Transverse colon (tissue), 4 donors: ENCODE measurements at regions not wholly inside any gene's neighbourhood (a gene's known extent, or its start where the extent isn't known, plus 50 kb on each side); places are given as distances from the start of the nearest gene placed in this dataset.

Source experiments
- DNase-seq: peaks from one replicate; pipeline ENCODE4 v3.0.0-alpha.2; 2019
- H3K27ac ChIP-seq, 4 donors: fragments of 200-600 bp; sonication (generic); 2 replicates each; pipeline ENCODE4 v1.5.1; 2016 to 2018; ENCODE audit warnings: inconsistent platforms in 4 of 4
- H3K27me3 ChIP-seq: fragments of 200-600 bp; sonication (generic); 2 replicates; pipeline ENCODE4 v1.5.1; 2017; ENCODE audit warnings: inconsistent platforms
- H3K36me3 ChIP-seq, 4 donors: fragments of 200-600 bp; sonication (generic); 2 replicates each; pipeline ENCODE4 v1.5.1; 2017 to 2019; ENCODE audit warnings: inconsistent platforms in 4 of 4
- H3K4me1 ChIP-seq, 4 donors: fragments of 200-600 bp; sonication (generic); 2 replicates each; pipeline ENCODE4 v1.5.1; 2017 to 2020; ENCODE audit warnings: inconsistent platforms in 4 of 4
- H3K4me3 ChIP-seq, 4 donors: fragments of 200-600 bp; sonication (generic); 1 replicate in 1 of 4; 2 replicates in 3 of 4; pipeline versions ENCODE4 v1.5.1 to v1.6.1; 2017 to 2019; ENCODE audit warnings: inconsistent platforms in 4 of 4
- H3K9me3 ChIP-seq, 2 donors: fragments of 200-600 bp; sonication (generic); 2 replicates each; pipeline ENCODE4 v1.5.1; 2017 to 2019; ENCODE audit warnings: inconsistent platforms in 2 of 2
- EP300 ChIP-seq: sonication (generic); formaldehyde crosslinking; IDR thresholded peaks from one replicate; pipeline ENCODE4 v1.6.1; 2017; ENCODE audit warnings: antibody characterized with exemption, low read depth
- POLR2A ChIP-seq: fragments of 450-650 bp; IDR thresholded peaks from one replicate; pipeline ENCODE4 v1.6.1; 2016; ENCODE audit warnings: antibody characterized with exemption, mild to moderate bottlenecking, moderate library complexity
- POLR2AphosphoS5 ChIP-seq, 3 donors: sonication (generic); formaldehyde crosslinking; IDR thresholded peaks; one replicate each; pipeline ENCODE4 v1.6.1; 2016; ENCODE audit warnings: antibody characterized with exemption in 3 of 3
- WGBS, 2 donors: methylation state at CpG; one replicate each; pipeline ENCODE4 v1.1.5; 2018; ENCODE audit warnings: low coverage in 1 of 2; 5-methylcytosine and 5-hydroxymethylcytosine counted together
- in situ Hi-C, 4 donors: fragments of 200-750 bp; cut with MboI; loops; one replicate each; pipeline versions ENCODE4 v1.15.0 to v1.15.1; 2017; ENCODE audit warnings: low sequenced_read_pairs in 3 of 4, low pct_ligation_motif_present in 1 of 4, low pct_unique_long_range_greater_than_20kb in 1 of 4
- intact Hi-C: fragments of 100-400 bp; cut with DNase I; formaldehyde crosslinking; loops from one replicate; pipeline ENCODE4 v1.15.1; 2023; ENCODE audit warnings: low total_unique reads
- TF ChIP-seq, protein P1 (sequence below), 5 experiments: fragments of 200-600 bp in 3 of 5; fragments of 450-650 bp in 2 of 5; sonication (generic) in 3 of 5; IDR thresholded peaks; 1 replicate in 2 of 5; 2 replicates in 3 of 5; pipeline ENCODE4 v1.5.1; 2016 to 2017; ENCODE audit warnings: antibody characterized with exemption in 5 of 5, inconsistent platforms in 3 of 5, mild to moderate bottlenecking in 2 of 5, moderate library complexity in 1 of 5

DNA sequence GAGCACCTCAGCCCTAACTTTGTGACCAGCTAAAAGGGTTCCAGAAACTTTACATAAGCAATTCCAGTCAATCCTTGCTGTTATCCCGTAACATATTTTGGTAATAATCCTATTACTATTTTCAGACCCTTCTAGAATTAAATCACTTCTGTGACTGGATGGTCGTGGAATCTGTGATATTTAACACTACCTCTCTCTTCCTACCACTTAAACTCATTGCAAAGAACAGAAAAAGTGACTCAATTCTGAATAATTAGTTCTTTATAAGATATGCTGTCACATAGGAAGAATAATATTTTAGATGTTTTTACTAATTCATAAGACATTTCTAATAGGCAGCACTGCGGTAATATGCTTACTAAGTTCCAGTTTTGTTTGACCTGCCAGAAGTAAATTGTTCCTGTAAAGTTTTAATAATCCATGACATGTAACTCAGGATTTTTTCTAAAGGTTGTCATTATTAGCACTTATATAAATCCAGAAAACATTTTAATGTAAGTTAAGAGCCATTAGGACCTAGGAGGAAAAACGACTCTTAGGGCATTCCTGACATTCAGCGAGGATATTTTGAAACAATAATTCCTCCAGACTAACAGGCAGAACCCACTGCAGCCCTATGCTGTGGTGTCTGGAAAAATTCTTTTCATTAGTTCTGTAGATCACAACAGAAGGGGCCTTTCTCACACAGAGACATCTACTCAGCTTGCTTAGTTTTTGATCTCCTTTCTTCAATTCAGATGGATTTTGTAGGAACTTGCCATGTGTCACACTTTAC is 113.3 kb upstream of the MBNL1 start:
- TF ChIP-seq POLR2A: no peak
- no peak for TF ChIP-seq EP300
- TF ChIP-seq, protein P1, sequence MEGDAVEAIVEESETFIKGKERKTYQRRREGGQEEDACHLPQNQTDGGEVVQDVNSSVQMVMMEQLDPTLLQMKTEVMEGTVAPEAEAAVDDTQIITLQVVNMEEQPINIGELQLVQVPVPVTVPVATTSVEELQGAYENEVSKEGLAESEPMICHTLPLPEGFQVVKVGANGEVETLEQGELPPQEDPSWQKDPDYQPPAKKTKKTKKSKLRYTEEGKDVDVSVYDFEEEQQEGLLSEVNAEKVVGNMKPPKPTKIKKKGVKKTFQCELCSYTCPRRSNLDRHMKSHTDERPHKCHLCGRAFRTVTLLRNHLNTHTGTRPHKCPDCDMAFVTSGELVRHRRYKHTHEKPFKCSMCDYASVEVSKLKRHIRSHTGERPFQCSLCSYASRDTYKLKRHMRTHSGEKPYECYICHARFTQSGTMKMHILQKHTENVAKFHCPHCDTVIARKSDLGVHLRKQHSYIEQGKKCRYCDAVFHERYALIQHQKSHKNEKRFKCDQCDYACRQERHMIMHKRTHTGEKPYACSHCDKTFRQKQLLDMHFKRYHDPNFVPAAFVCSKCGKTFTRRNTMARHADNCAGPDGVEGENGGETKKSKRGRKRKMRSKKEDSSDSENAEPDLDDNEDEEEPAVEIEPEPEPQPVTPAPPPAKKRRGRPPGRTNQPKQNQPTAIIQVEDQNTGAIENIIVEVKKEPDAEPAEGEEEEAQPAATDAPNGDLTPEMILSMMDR (IDR thresholded peaks at IDR 0.05): no peak
- no peak for TF ChIP-seq POLR2AphosphoS5 (IDR thresholded peaks at IDR 0.05)
- no peak overlapping the region for H3K4me3 ChIP-seq
- intact Hi-C loops (no loop called here), in situ Hi-C loops (no loop called here)
- peak overlapping the region in 3 of 4 donors; percentile 31 to 46 (median 40) for H3K27ac ChIP-seq
- whole genome bisulfite sequencing, 2 donors: 76 to 80% methylated on average over 5 of the region's 5 CpGs
- peaks cover 0 to 24% (median 5%) of the 10 kb centered on the region in 4 donors for H3K4me1 ChIP-seq
- no peaks in the 10 kb centered on the region for H3K9me3 ChIP-seq
- no peaks in the 10 kb centered on the region for H3K36me3 ChIP-seq
- H3K27me3 ChIP-seq: no peaks in the 10 kb centered on the region
- no peak for DNase-seq

DNA sequence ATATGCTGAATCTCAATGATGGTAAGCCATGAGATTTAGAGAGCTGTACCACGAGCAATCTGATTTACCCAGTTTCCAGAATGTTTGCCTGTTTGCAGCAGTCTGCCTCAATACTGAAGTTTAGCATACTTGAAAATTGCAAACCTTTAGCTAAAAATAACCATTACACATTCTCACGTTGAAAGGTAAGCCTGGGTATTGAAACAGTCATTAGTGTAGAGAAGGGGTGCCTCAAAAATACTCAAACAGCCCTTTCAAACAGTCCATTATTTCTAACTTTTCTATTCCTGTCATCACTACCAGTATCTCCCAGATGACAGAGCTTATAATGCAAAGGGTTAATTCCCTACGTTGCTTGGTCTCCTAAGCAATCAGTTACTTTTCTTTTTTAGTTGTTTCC is 111.8 kb upstream of the MBNL1 start:
- no peak for DNase-seq
- in situ Hi-C loops (no loop called here), intact Hi-C loops (no loop called here)
- Histone ChIP-seq H3K27ac (peak overlapping the region in 1 of 4 donors; percentile 44), H3K4me3 (no peak overlapping the region), H3K4me1 (peaks cover 0 to 23% (median 5%) of the 10 kb centered on the region in 4 donors), H3K9me3 (no peaks in the 10 kb centered on the region), H3K36me3 (no peaks in the 10 kb centered on the region), H3K27me3 (no peaks in the 10 kb centered on the region)
- TF ChIP-seq EP300 (no peak), POLR2AphosphoS5 (IDR thresholded peaks at IDR 0.05) (no peak), POLR2A (no peak)
- TF ChIP-seq, protein P1 (IDR thresholded peaks at IDR 0.05): no peak
- WGBS, 2 donors: 57 to 70% methylated on average over 3 of the region's 3 CpGs

DNA sequence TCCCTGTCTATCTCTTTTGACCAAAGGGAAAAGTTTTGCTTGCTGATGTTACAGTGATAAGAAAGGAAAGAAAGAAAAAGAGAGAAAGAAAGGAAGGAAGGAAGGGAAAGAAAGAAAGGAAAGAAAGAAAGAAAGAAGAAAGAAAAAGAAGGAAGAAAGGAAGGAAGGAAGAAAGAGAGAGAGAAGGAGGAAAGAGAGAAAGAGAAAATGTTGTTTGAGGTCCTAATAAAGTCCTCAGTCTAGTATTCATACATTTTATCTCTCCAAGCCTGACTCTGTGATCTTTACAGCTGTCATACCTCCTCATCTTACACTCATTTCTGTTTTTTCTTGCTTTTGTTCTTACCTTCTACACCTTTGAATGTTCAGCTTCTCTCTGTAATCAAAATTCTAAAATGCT is 111.4 kb upstream of the MBNL1 start:
- no peak for DNase-seq
- Histone ChIP-seq H3K27me3 (no peaks in the 10 kb centered on the region), H3K36me3 (no peaks in the 10 kb centered on the region), H3K27ac (peak overlapping the region in 1 of 4 donors; percentile 44), H3K4me1 (peaks cover 0 to 23% (median 5%) of the 10 kb centered on the region in 4 donors), H3K9me3 (no peaks in the 10 kb centered on the region), H3K4me3 (no peak overlapping the region)
- intact Hi-C loops (no loop called here), in situ Hi-C loops (no loop called here)
- no peak for TF ChIP-seq POLR2A
- no peak for TF ChIP-seq POLR2AphosphoS5 (IDR thresholded peaks at IDR 0.05)
- TF ChIP-seq, protein P1 (IDR thresholded peaks at IDR 0.05): no peak
- no peak for TF ChIP-seq EP300

DNA sequence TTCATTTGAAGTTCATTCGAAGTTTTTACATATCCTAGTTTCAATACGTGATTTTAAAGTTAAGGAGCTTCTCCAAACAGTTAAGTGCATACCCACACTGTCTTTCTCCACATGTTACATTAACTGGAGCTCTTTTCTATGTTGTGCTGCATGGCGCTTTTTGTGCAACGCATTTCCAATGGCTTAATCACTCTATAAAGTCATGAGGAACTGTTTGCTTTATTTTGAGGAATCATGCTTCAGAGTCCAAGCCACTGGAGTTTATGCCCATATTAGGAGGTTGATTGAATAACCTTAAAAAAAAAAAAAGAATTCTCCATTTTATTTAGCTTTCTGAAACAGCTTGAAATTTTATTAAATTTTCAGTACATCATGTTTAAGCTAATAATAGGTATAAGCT is 109.4 kb upstream of the MBNL1 start:
- intact Hi-C loops: no loop called here
- 51 to 53% methylated on average over 4 of the region's 4 CpGs for WGBS, 2 donors
- Histone ChIP-seq H3K9me3 (peaks cover 0 to 2% of the 10 kb centered on the region in 2 donors), H3K4me1 (peaks cover 0 to 23% (median 5%) of the 10 kb centered on the region in 4 donors), H3K27me3 (no peaks in the 10 kb centered on the region), H3K36me3 (no peaks in the 10 kb centered on the region), H3K4me3 (no peak overlapping the region), H3K27ac (peak overlapping the region; percentile 21 to 44 (median 24))
- in situ Hi-C loops: no loop called here
- TF ChIP-seq, protein P1 (IDR thresholded peaks at IDR 0.05): no peak
- peak; percentile 19 to 39 (median 26) for TF ChIP-seq POLR2AphosphoS5 (IDR thresholded peaks at IDR 0.05)
- peak; percentile 15 for DNase-seq
